ENCODE measurements at regions not wholly inside any gene's neighbourhood (a gene's known extent, or its start where the extent isn't known, plus 50 kb on each side); places are given as distances from the start of the nearest gene placed in this dataset.
"Not testable (repeated sequence)": the region's sequence is repeated elsewhere in the genome, so short reads cannot be mapped to it uniquely, and the experiment has no call there.

- peak; percentile 95 for ATAC-seq (ENCODE audit: low FRiP score)
- DNase-seq (ENCODE audit: low spot score) = no peak
- no peak for TF ChIP-seq CTCF (IDR thresholded peaks at IDR 0.05)
Measured at GRCh38 chr19:22526661-22527272, 104.6 kb upstream of the ZNF98 start.

- no peak for ATAC-seq (ENCODE audit: low FRiP score)
- TF ChIP-seq CTCF (IDR thresholded peaks at IDR 0.05) = no peak
- DNase-seq (ENCODE audit: low spot score) = no peak
Measured at GRCh38 chr19:22523940-22524339, 101.8 kb upstream of the ZNF98 start.

- not testable (repeated sequence) for ATAC-seq (ENCODE audit: low FRiP score); DNase-seq (ENCODE audit: low spot score)
Measured at GRCh38 chr19:22519562-22519961, 97.4 kb upstream of the ZNF98 start.

GRCh38 chr19:22519152-22519551, 97.0 kb upstream of the ZNF98 start:
- ATAC-seq (ENCODE audit: low FRiP score) = no peak
- TF ChIP-seq CTCF (IDR thresholded peaks at IDR 0.05) = no peak
- no peak for DNase-seq (ENCODE audit: low spot score)

GRCh38 chr19:22517496-22518411, 95.6 kb upstream of the ZNF98 start:
- TF ChIP-seq CTCF (IDR thresholded peaks at IDR 0.05) = no peak
- no peak for ATAC-seq (ENCODE audit: low FRiP score)
- DNase-seq (ENCODE audit: low spot score) = no peak

- DNase-seq (ENCODE audit: low spot score) = no peak
- no peak for TF ChIP-seq CTCF (IDR thresholded peaks at IDR 0.05)
- ATAC-seq (ENCODE audit: low FRiP score) = no peak
Measured at GRCh38 chr19:22515435-22515834, 93.3 kb upstream of the ZNF98 start.

- no peak for ATAC-seq (ENCODE audit: low FRiP score)
- no peak for DNase-seq (ENCODE audit: low spot score)
- no peak for TF ChIP-seq CTCF (IDR thresholded peaks at IDR 0.05)
Measured at GRCh38 chr19:22503524-22503923, 81.4 kb upstream of the ZNF98 start.
